COR-L47 (cell line): ENCODE measurements at regions not wholly inside any gene's neighbourhood (a gene's known extent, or its start where the extent isn't known, plus 50 kb on each side); places are given as distances from the start of the nearest gene placed in this dataset.

ENCODE experiments used
- DNase-seq: peaks from one replicate; lab custom pipeline; 2025; lab: John Stamatoyannopoulos, UW

- no peak for DNase-seq
Measured at GRCh38 chr2:18465979-18466378, 94.5 kb downstream of the RDH14 start.

GRCh38 chr2:18464913-18465312, 95.5 kb downstream of the RDH14 start:
- DNase-seq: no peak

- no peak for DNase-seq
Measured at GRCh38 chr2:18456026-18456425, 104.4 kb downstream of the RDH14 start.

GRCh38 chr2:18455236-18455862, 105.1 kb downstream of the RDH14 start:
- no peak for DNase-seq

- no peak for DNase-seq
Measured at GRCh38 chr2:18454692-18455235, 105.7 kb downstream of the RDH14 start.

- no peak for DNase-seq
Measured at GRCh38 chr2:18446715-18447114, 113.7 kb downstream of the RDH14 start.

- no peak for DNase-seq
Measured at GRCh38 chr2:18445433-18446320, 114.8 kb downstream of the RDH14 start.

- no peak for DNase-seq
Measured at GRCh38 chr2:18444806-18445205, 115.6 kb downstream of the RDH14 start.

GRCh38 chr2:18441583-18441982, 118.9 kb downstream of the RDH14 start:
- no peak for DNase-seq

GRCh38 chr2:18440777-18441176, 119.7 kb downstream of the RDH14 start:
- no peak for DNase-seq

GRCh38 chr2:18440141-18440661, 120.3 kb downstream of the RDH14 start:
- DNase-seq: no peak

GRCh38 chr2:18439716-18440115, 120.7 kb downstream of the RDH14 start:
- DNase-seq: no peak

GRCh38 chr2:18437909-18438308, 122.5 kb downstream of the RDH14 start:
- DNase-seq: no peak

- DNase-seq: no peak
Measured at GRCh38 chr2:18436503-18437005, 123.9 kb downstream of the RDH14 start.

GRCh38 chr2:18435426-18436037, 124.9 kb downstream of the RDH14 start:
- peak; percentile 26 for DNase-seq

- DNase-seq: no peak
Measured at GRCh38 chr2:18433872-18434271, 126.6 kb downstream of the RDH14 start.

- no peak for DNase-seq
Measured at GRCh38 chr2:18432999-18433398, 127.5 kb downstream of the RDH14 start.

GRCh38 chr2:18430996-18431748, 129.3 kb downstream of the RDH14 start:
- no peak for DNase-seq

GRCh38 chr2:18428516-18428915, 131.9 kb downstream of the RDH14 start:
- DNase-seq: no peak

- no peak for DNase-seq
Measured at GRCh38 chr2:18427762-18428161, 132.7 kb downstream of the RDH14 start.

GRCh38 chr2:18426174-18426573, 134.3 kb downstream of the RDH14 start:
- no peak for DNase-seq
